CD4-positive, alpha-beta T cell (primary cell): ENCODE measurements at regions not wholly inside any gene's neighbourhood (a gene's known extent, or its start where the extent isn't known, plus 50 kb on each side); places are given as distances from the start of the nearest gene placed in this dataset.

Experiments
- ATAC-seq: fragments of 200-7000 bp; cut with Tn5 transposase; one replicate; pipeline ENCODE4 v1.10.0; 2022; ENCODE audit warnings: mild to moderate bottlenecking; ENCODE audit not compliant: poor library complexity
- CTCF ChIA-PET: fragments of 350-600 bp; sonication (Branson Sonifier 250); formaldehyde crosslinking; loops from one replicate; lab custom pipeline; 2021; ENCODE audit warnings: antibody characterized with exemption, inconsistent platforms; lab: Charles Lee
- POLR2A ChIA-PET: fragments of 350-600 bp; sonication (Branson Sonifier 250); formaldehyde crosslinking; loops from one replicate; lab custom pipeline; 2021; ENCODE audit warnings: antibody characterized with exemption, inconsistent platforms; lab: Charles Lee
- DNase-seq, 14 experiments: peaks; one replicate each; pipeline ENCODE4 v3.0.0-alpha.2; 2013 to 2020; ENCODE audit warnings: mixed read lengths in 2 of 14
- H3K27ac ChIP-seq, 2 donors: one replicate each; pipeline versions ENCODE4 v1.5.1 to v1.7.0; 2013; ENCODE audit warnings: low read length in 2 of 2, low read depth in 1 of 2, mild to moderate bottlenecking in 1 of 2
- H3K27me3 ChIP-seq, 2 experiments: 1 replicate in 1 of 2; 2 replicates in 1 of 2; pipeline versions ENCODE4 v1.6.1 to v1.7.0; 2013; ENCODE audit warnings: low read length in 2 of 2, control low read depth in 1 of 2, mild to moderate bottlenecking in 1 of 2, moderate library complexity in 1 of 2; ENCODE audit not compliant: insufficient read depth in 2 of 2, control insufficient read depth in 1 of 2
- H3K36me3 ChIP-seq: one replicate; pipeline ENCODE4 v1.6.1; 2013; ENCODE audit warnings: low read length, control low read depth; ENCODE audit not compliant: insufficient read depth
- H3K4me1 ChIP-seq: one replicate; pipeline ENCODE4 v1.6.1; 2013; ENCODE audit warnings: low read length, control low read depth; ENCODE audit not compliant: insufficient read depth
- H3K4me3 ChIP-seq: one replicate; pipeline ENCODE4 v1.5.1; 2013; ENCODE audit warnings: mild to moderate bottlenecking, low read length, moderate library complexity
- H3K9me3 ChIP-seq, 2 experiments: 1 replicate in 1 of 2; 2 replicates in 1 of 2; pipeline versions ENCODE4 v1.6.1 to v1.7.0; 2013; ENCODE audit warnings: low read length in 2 of 2, mild to moderate bottlenecking in 2 of 2, control low read depth in 1 of 2, moderate library complexity in 1 of 2; ENCODE audit not compliant: control insufficient read depth in 1 of 2, insufficient read depth in 1 of 2
- H3K27ac Mint-ChIP-seq: one replicate; pipeline ENCODE4 v1.8.0; 2020; ENCODE audit warnings: mixed read lengths
- H3K27me3 Mint-ChIP-seq: one replicate; pipeline ENCODE4 v1.8.0; 2021; ENCODE audit warnings: mixed read lengths
- H3K36me3 Mint-ChIP-seq: one replicate; pipeline ENCODE4 v1.8.0; 2021; ENCODE audit warnings: low read depth, mixed read lengths
- H3K4me1 Mint-ChIP-seq: one replicate; pipeline ENCODE4 v1.8.0; 2021; ENCODE audit warnings: low read depth, mixed read lengths
- H3K4me3 Mint-ChIP-seq: one replicate; pipeline ENCODE4 v1.8.0; 2020; ENCODE audit warnings: mild to moderate bottlenecking, mixed read lengths
- H3K9me3 Mint-ChIP-seq: one replicate; pipeline ENCODE4 v1.8.0; 2020; ENCODE audit warnings: mixed read lengths
- CTCF ChIP-seq: fragments of 200-600 bp; IDR thresholded peaks from one replicate; pipeline ENCODE4 v1.8.0; 2022; ENCODE audit warnings: antibody characterized with exemption, mild to moderate bottlenecking
- intact Hi-C, 2 experiments: fragments of 100-400 bp; cut with DNase I in 1 of 2; cut with micrococcal nuclease in 1 of 2; formaldehyde crosslinking; loops; one replicate each; pipeline versions ENCODE4 v1.15.1 to v1.9.0; 2023 to 2025; cut with DNase I, micrococcal nuclease

GRCh38 chr2:238652053-238652770, 195.7 kb upstream of the TWIST2 start:
- Mint-ChIP-seq H3K36me3 (no peaks in the 10 kb centered on the region), H3K4me1 (no peaks in the 10 kb centered on the region), H3K4me3 (no peak overlapping the region), H3K27me3 (peaks cover 4% of the 10 kb centered on the region), H3K9me3 (no peaks in the 10 kb centered on the region), H3K27ac (no peak overlapping the region)
- POLR2A ChIA-PET, result no interaction called here
- intact Hi-C loops, result no loop called here
- no peaks in the 10 kb centered on the region for H3K36me3 ChIP-seq
- no peak overlapping the region for H3K4me3 ChIP-seq
- TF ChIP-seq CTCF, result no peak
- no peak overlapping the region for H3K27ac ChIP-seq
- H3K4me1 ChIP-seq, result no peaks in the 10 kb centered on the region
- no peaks in the 10 kb centered on the region for H3K27me3 ChIP-seq
- CTCF ChIA-PET, result no interaction called here
- H3K9me3 ChIP-seq, result peaks cover 0 to 10% of the 10 kb centered on the region in 2 experiments
- no peak for ATAC-seq
- no peak for DNase-seq

- Histone ChIP-seq H3K36me3 (no peaks in the 10 kb centered on the region), H3K27me3 (no peaks in the 10 kb centered on the region), H3K4me3 (no peak overlapping the region), H3K27ac (no peak overlapping the region), H3K9me3 (peaks cover 0 to 10% of the 10 kb centered on the region in 2 experiments), H3K4me1 (no peaks in the 10 kb centered on the region)
- Mint-ChIP-seq H3K27ac (no peak overlapping the region), H3K9me3 (no peaks in the 10 kb centered on the region), H3K36me3 (no peaks in the 10 kb centered on the region), H3K4me1 (no peaks in the 10 kb centered on the region), H3K27me3 (peaks cover 4% of the 10 kb centered on the region), H3K4me3 (no peak overlapping the region)
- POLR2A ChIA-PET, result no interaction called here
- DNase-seq, result no peak
- CTCF ChIA-PET, result no interaction called here
- intact Hi-C loops, result no loop called here
- no peak for ATAC-seq
- TF ChIP-seq CTCF, result no peak
Observed at GRCh38 chr2:238652771-238653157, 195.1 kb upstream of the TWIST2 start.

GRCh38 chr2:238653431-238654109, 194.3 kb upstream of the TWIST2 start:
- no peak overlapping the region for H3K4me3 Mint-ChIP-seq
- no peak for ATAC-seq
- peaks cover 4% of the 10 kb centered on the region for H3K27me3 Mint-ChIP-seq
- Histone ChIP-seq H3K4me1 (no peaks in the 10 kb centered on the region), H3K27ac (no peak overlapping the region), H3K27me3 (no peaks in the 10 kb centered on the region), H3K4me3 (no peak overlapping the region), H3K36me3 (no peaks in the 10 kb centered on the region), H3K9me3 (peaks cover 0 to 10% of the 10 kb centered on the region in 2 experiments)
- H3K36me3 Mint-ChIP-seq, result no peaks in the 10 kb centered on the region
- H3K4me1 Mint-ChIP-seq, result no peaks in the 10 kb centered on the region
- DNase-seq, result no peak
- no peaks in the 10 kb centered on the region for H3K9me3 Mint-ChIP-seq
- H3K27ac Mint-ChIP-seq, result no peak overlapping the region
- POLR2A ChIA-PET, result no interaction called here
- no peak for TF ChIP-seq CTCF
- CTCF ChIA-PET, result no interaction called here
- intact Hi-C loops, result no loop called here
